ENCODE measurements at regions not wholly inside any gene's neighbourhood (a gene's known extent, or its start where the extent isn't known, plus 50 kb on each side); places are given as distances from the start of the nearest gene placed in this dataset.

GRCh38 chr4:18669390-18669789 lies 647.8 kb upstream of the LCORL start:
- TF ChIP-seq, protein P1, sequence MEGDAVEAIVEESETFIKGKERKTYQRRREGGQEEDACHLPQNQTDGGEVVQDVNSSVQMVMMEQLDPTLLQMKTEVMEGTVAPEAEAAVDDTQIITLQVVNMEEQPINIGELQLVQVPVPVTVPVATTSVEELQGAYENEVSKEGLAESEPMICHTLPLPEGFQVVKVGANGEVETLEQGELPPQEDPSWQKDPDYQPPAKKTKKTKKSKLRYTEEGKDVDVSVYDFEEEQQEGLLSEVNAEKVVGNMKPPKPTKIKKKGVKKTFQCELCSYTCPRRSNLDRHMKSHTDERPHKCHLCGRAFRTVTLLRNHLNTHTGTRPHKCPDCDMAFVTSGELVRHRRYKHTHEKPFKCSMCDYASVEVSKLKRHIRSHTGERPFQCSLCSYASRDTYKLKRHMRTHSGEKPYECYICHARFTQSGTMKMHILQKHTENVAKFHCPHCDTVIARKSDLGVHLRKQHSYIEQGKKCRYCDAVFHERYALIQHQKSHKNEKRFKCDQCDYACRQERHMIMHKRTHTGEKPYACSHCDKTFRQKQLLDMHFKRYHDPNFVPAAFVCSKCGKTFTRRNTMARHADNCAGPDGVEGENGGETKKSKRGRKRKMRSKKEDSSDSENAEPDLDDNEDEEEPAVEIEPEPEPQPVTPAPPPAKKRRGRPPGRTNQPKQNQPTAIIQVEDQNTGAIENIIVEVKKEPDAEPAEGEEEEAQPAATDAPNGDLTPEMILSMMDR (IDR thresholded peaks at IDR 0.05 in 8 of 11, conservative IDR thresholded peaks at IDR 0.05 in 3 of 11), result no peak
- TF ChIP-seq POLR2A (IDR thresholded peaks at IDR 0.05), result no peak
